Tibial artery (tissue), 4 donors: ENCODE measurements at regions not wholly inside any gene's neighbourhood (a gene's known extent, or its start where the extent isn't known, plus 50 kb on each side); places are given as distances from the start of the nearest gene placed in this dataset.

Experiments used
- DNase-seq, 2 donors: peaks; one replicate each; pipeline ENCODE4 v3.0.0-alpha.2; 2019
- H3K27ac ChIP-seq, 2 donors: fragments of 200-600 bp; sonication (generic) in 1 of 2; 1 replicate in 1 of 2; 2 replicates in 1 of 2; pipeline ENCODE4 v1.5.1; 2018 to 2019; ENCODE audit warnings: mild to moderate bottlenecking in 1 of 2
- H3K27me3 ChIP-seq, 2 donors: fragments of 200-600 bp; sonication (generic) in 1 of 2; one replicate each; pipeline versions ENCODE4 v1.5.1 to v1.6.0; 2016 to 2019
- H3K36me3 ChIP-seq, 3 donors: fragments of 200-600 bp; sonication (generic) in 2 of 3; one replicate each; pipeline ENCODE4 v1.5.1; 2016 to 2019; ENCODE audit warnings: mild to moderate bottlenecking in 2 of 3
- H3K4me1 ChIP-seq, 4 donors: fragments of 200-600 bp; sonication (generic) in 2 of 4; 1 replicate in 3 of 4; 2 replicates in 1 of 4; pipeline ENCODE4 v1.5.1; 2016 to 2019
- H3K4me3 ChIP-seq, 2 donors: fragments of 200-600 bp; sonication (generic) in 1 of 2; 1 replicate in 1 of 2; 2 replicates in 1 of 2; pipeline ENCODE4 v1.5.1; 2018 to 2019; ENCODE audit warnings: mild to moderate bottlenecking in 2 of 2
- H3K9me3 ChIP-seq, 3 donors: fragments of 200-600 bp; sonication (generic) in 1 of 3; one replicate each; pipeline ENCODE4 v1.5.1; 2016 to 2019
- intact Hi-C: fragments of 100-400 bp; cut with DNase I; formaldehyde crosslinking; loops from one replicate; pipeline ENCODE4 v1.15.0; 2023; ENCODE audit warnings: low total_unique reads
- TF ChIP-seq, protein P1 (sequence below), 2 experiments: fragments of 200-600 bp in 1 of 2; fragments of 450-650 bp in 1 of 2; IDR thresholded peaks; one replicate each; pipeline ENCODE4 v1.5.1; 2017 to 2019; ENCODE audit warnings: antibody characterized with exemption in 2 of 2, mild to moderate bottlenecking in 1 of 2, moderate library complexity in 1 of 2

DNA sequence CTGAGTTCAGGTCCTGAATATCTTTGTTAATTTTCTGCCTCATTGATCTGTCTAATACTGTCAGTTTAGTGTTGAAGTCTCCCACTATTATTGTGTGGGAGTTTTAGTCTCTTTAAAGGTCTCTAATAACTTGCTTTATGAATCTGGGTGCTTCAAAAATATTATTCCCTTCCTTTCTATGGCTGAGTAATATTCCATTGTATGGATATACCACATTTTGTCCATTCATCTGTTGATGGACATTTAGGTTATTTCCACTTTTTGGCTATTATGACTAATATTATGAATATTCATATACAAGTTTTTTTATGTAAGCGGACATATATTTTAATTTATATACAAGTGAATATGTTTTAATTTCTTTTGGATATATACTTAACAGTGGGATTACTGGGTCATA is 82.7 kb downstream of the SDR9C7 start:
- Histone ChIP-seq H3K9me3 (peaks cover 0 to 13% (median 0%) of the 10 kb centered on the region in 3 donors), H3K27ac (no peak overlapping the region), H3K4me1 (no peaks in the 10 kb centered on the region), H3K27me3 (no peaks in the 10 kb centered on the region), H3K36me3 (no peaks in the 10 kb centered on the region), H3K4me3 (no peak overlapping the region)
- DNase-seq: no peak
- TF ChIP-seq, protein P1, sequence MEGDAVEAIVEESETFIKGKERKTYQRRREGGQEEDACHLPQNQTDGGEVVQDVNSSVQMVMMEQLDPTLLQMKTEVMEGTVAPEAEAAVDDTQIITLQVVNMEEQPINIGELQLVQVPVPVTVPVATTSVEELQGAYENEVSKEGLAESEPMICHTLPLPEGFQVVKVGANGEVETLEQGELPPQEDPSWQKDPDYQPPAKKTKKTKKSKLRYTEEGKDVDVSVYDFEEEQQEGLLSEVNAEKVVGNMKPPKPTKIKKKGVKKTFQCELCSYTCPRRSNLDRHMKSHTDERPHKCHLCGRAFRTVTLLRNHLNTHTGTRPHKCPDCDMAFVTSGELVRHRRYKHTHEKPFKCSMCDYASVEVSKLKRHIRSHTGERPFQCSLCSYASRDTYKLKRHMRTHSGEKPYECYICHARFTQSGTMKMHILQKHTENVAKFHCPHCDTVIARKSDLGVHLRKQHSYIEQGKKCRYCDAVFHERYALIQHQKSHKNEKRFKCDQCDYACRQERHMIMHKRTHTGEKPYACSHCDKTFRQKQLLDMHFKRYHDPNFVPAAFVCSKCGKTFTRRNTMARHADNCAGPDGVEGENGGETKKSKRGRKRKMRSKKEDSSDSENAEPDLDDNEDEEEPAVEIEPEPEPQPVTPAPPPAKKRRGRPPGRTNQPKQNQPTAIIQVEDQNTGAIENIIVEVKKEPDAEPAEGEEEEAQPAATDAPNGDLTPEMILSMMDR (IDR thresholded peaks at IDR 0.05): no peak
- intact Hi-C loops: no loop called here

DNA sequence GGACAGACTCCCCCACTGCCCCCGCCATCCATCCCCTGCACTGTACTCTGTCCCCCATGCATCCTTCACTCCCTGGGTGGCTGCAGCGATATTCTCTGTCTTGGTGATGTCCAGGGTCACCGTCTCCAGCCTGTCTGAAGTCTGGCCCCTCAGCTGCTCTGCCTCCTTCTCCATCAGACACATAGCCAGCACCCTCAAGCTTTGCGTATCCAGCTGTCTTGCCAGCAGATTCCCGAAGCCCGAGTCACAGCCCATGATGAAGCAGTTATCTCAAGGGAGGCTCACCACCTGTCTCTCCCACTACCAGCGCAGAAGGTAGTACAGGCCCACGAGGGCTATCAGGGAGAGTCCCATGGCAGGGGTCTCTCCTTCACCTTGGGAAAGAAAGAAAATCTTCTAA is 77.8 kb downstream of the HSD17B6 start:
- Histone ChIP-seq H3K36me3 (no peaks in the 10 kb centered on the region), H3K27me3 (no peaks in the 10 kb centered on the region), H3K4me3 (no peak overlapping the region), H3K4me1 (peaks cover 4 to 53% (median 32%) of the 10 kb centered on the region in 4 donors), H3K27ac (peak overlapping the region; percentile 6 to 15), H3K9me3 (no peaks in the 10 kb centered on the region)
- TF ChIP-seq, protein P1 (IDR thresholded peaks at IDR 0.05): no peak
- intact Hi-C loops: no loop called here
- DNase-seq: no peak

DNA sequence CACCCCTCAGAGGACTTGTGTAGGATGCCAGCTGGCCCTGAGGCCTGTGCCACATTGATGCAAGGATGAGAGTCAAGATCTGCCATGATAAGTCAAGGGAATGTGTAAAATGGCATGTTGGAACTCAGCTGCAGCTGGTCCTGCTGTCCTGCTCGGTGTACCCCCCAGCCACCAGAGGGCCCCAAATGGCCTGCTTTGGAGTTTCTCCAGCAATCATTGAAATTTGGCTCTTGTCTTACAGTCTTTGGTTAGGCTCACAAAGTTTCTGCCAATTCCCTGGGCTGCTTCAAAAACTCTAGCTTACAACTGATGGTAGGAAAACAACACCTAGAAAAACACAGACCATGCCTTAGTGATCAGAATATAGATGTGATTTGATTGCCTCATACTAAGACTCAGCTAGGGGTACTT is 76.8 kb downstream of the HSD17B6 start:
- H3K36me3 ChIP-seq: no peaks in the 10 kb centered on the region
- DNase-seq: peak; percentile 33 to 66
- peak overlapping the region in 1 of 2 donors; percentile 56 for H3K27ac ChIP-seq
- H3K4me3 ChIP-seq: no peak overlapping the region
- H3K27me3 ChIP-seq: no peaks in the 10 kb centered on the region
- TF ChIP-seq, protein P1 (IDR thresholded peaks at IDR 0.05): peak in 1 of 2 experiments; percentile 10
- intact Hi-C loops: no loop called here
- peaks cover 4 to 54% (median 32%) of the 10 kb centered on the region in 4 donors for H3K4me1 ChIP-seq
- H3K9me3 ChIP-seq: no peaks in the 10 kb centered on the region

DNA sequence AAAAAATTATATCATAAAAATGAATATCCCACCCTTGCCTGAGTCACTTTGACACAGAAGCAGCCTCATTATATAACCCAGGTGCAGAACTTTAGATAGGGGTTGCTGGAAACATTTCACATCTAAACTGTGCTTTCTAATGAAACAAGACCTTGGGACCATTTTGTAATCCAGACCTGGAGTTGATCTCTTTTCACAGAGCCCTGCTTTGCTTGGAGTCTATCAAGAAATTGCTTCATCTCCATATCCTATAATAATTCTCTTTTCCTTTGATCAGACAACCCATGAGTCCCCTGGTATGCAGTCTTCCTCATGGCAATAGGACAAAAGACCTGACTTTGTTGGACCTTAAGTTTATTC is 76.3 kb downstream of the HSD17B6 start:
- H3K36me3 ChIP-seq: no peaks in the 10 kb centered on the region
- H3K4me1 ChIP-seq: peaks cover 4 to 54% (median 32%) of the 10 kb centered on the region in 4 donors
- H3K4me3 ChIP-seq: no peak overlapping the region
- TF ChIP-seq, protein P1 (IDR thresholded peaks at IDR 0.05): no peak
- intact Hi-C loops: no loop called here
- H3K9me3 ChIP-seq: no peaks in the 10 kb centered on the region
- DNase-seq: no peak
- peak overlapping the region; percentile 54 to 56 for H3K27ac ChIP-seq
- H3K27me3 ChIP-seq: no peaks in the 10 kb centered on the region

DNA sequence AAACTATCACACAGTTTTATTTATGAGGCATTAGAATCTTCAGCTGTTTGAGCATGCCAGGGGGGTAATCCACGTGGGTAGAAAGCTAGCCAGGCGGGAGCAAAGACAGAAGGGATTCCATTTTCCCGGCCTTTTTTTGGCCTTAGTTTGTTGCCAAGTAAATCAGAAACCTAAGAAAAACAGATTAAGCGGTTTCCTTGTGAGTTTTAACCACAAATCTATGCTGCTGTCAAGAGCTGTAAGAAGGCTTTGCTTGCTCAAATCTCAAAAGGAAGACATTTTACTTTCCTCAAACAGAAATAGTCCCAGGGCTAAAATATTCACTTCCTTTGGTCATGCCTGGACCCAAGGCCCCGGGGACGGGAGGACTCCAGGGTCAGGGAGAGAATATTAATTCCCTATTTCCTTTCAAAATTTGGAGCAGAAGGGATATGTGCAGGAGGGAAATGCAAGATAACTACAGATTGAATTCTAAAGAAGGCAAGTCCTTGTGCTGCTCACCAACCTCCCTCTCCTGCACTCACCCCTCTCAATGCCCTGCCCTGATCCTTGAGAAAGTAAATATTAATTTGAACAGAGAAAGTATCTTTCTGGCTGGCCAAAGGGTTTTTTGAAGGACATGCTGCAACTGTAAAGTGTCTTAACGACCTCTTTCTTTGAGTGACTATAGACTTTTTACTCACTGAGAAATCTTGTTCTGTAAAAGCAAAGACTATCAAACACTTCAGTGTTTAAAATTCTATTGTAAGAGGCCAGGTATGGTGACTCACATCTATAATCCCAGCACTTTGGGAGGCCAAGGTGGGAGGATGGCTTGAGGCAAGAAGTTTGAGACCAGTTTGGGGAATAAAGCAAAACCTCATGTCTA is 75.7 kb downstream of the HSD17B6 start:
- H3K27ac ChIP-seq: peak overlapping the region; percentile 54 to 56
- no peaks in the 10 kb centered on the region for H3K9me3 ChIP-seq
- H3K4me1 ChIP-seq: peaks cover 4 to 54% (median 32%) of the 10 kb centered on the region in 4 donors
- TF ChIP-seq, protein P1 (IDR thresholded peaks at IDR 0.05): no peak
- no peaks in the 10 kb centered on the region for H3K36me3 ChIP-seq
- H3K27me3 ChIP-seq: no peaks in the 10 kb centered on the region
- H3K4me3 ChIP-seq: no peak overlapping the region
- DNase-seq: no peak
- intact Hi-C loops: no loop called here
